HepG2 (cell line): ENCODE measurements at regions not wholly inside any gene's neighbourhood (a gene's known extent, or its start where the extent isn't known, plus 50 kb on each side); places are given as distances from the start of the nearest gene placed in this dataset.

ENCODE experiments used
- CTCF ChIP-seq: sonication (generic); formaldehyde crosslinking; IDR thresholded peaks from 2 replicates; pipeline ENCODE4 v1.5.0; 2020; ENCODE audit warnings: mild to moderate bottlenecking, missing genetic modification reagents, moderate library complexity
- HNF4G ChIP-seq, 2 experiments: sonication (generic) in 1 of 2; formaldehyde crosslinking in 1 of 2; IDR thresholded peaks; 2 replicates each; pipeline versions ENCODE4 v1.4.0 to v1.6.1; 2011 to 2020; ENCODE audit warnings: borderline replicate concordance in 2 of 2, low read depth in 2 of 2, mild to moderate bottlenecking in 2 of 2, low read length in 1 of 2, missing genetic modification reagents in 1 of 2, moderate library complexity in 1 of 2
- ZNF234 ChIP-seq: sonication (generic); formaldehyde crosslinking; conservative IDR thresholded peaks from 2 replicates; pipeline ENCODE4 v1.5.1; 2020; ENCODE audit warnings: mild to moderate bottlenecking, missing genetic modification reagents

- TF ChIP-seq HNF4G (IDR thresholded peaks at IDR 0.05; ENCODE audit: borderline replicate concordance, low read depth, low read length) (no peak), HNF4G (CRISPR knock-in tag; IDR thresholded peaks at IDR 0.05; ENCODE audit: borderline replicate concordance, low read depth) (no peak), ZNF234 (CRISPR knock-in tag) (no peak), CTCF (CRISPR knock-in tag) (no peak)
Measured at GRCh38 chr10:58462863-58463507, 49.7 kb upstream of the BICC1 start.
